NB4 (cell line): ENCODE measurements at regions not wholly inside any gene's neighbourhood (a gene's known extent, or its start where the extent isn't known, plus 50 kb on each side); places are given as distances from the start of the nearest gene placed in this dataset.

Experiments
- DNase-seq: peaks from one replicate; pipeline ENCODE4 v3.0.0; 2010; ENCODE audit warnings: low read depth
- H3K4me3 ChIP-seq: one replicate; pipeline ENCODE4 v1.5.1; 2011; ENCODE audit warnings: mild to moderate bottlenecking, low read depth, low read length, moderate library complexity
- MYC ChIP-seq: IDR thresholded peaks from 2 replicates; pipeline ENCODE4 v1.6.1; 2011; ENCODE audit warnings: low read depth, low read length
- POLR2A ChIP-seq: IDR thresholded peaks from 2 replicates; pipeline ENCODE4 v1.6.1; 2011; ENCODE audit warnings: mild to moderate bottlenecking; ENCODE audit not compliant: insufficient read length; ENCODE audit errors: extremely low read depth
- TF ChIP-seq, protein P1 (sequence below): IDR thresholded peaks from 2 replicates; pipeline ENCODE4 v1.6.1; 2011; ENCODE audit warnings: low read depth, low read length
- TF ChIP-seq, protein P2 (sequence below): IDR thresholded peaks from one replicate; pipeline ENCODE4 v1.5.1; 2012; ENCODE audit warnings: low read depth, low read length

DNA sequence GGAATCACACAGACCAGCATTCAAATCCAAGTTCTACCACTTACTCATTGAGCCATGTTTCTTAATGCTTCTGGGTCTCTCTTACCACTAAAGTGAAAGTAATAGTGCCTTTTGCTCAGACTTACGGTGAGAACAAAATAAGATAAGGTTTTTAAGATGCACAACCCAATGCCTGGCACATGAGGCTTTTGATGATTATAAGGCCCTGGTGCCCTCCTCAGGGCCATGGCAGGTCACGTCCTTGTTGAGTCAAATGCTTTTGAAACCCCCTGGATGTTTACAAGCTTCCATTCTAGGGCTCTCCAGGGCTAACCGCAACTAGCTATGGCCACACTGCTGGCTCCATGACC, 76.0 kb downstream of the TENT5C start:
- TF ChIP-seq, protein P1, sequence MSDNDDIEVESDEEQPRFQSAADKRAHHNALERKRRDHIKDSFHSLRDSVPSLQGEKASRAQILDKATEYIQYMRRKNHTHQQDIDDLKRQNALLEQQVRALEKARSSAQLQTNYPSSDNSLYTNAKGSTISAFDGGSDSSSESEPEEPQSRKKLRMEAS = no peak
- TF ChIP-seq, protein P2, sequence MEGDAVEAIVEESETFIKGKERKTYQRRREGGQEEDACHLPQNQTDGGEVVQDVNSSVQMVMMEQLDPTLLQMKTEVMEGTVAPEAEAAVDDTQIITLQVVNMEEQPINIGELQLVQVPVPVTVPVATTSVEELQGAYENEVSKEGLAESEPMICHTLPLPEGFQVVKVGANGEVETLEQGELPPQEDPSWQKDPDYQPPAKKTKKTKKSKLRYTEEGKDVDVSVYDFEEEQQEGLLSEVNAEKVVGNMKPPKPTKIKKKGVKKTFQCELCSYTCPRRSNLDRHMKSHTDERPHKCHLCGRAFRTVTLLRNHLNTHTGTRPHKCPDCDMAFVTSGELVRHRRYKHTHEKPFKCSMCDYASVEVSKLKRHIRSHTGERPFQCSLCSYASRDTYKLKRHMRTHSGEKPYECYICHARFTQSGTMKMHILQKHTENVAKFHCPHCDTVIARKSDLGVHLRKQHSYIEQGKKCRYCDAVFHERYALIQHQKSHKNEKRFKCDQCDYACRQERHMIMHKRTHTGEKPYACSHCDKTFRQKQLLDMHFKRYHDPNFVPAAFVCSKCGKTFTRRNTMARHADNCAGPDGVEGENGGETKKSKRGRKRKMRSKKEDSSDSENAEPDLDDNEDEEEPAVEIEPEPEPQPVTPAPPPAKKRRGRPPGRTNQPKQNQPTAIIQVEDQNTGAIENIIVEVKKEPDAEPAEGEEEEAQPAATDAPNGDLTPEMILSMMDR = no peak
- TF ChIP-seq MYC (no peak), POLR2A (no peak)
- no peak for DNase-seq
- H3K4me3 ChIP-seq = no peak overlapping the region

DNA sequence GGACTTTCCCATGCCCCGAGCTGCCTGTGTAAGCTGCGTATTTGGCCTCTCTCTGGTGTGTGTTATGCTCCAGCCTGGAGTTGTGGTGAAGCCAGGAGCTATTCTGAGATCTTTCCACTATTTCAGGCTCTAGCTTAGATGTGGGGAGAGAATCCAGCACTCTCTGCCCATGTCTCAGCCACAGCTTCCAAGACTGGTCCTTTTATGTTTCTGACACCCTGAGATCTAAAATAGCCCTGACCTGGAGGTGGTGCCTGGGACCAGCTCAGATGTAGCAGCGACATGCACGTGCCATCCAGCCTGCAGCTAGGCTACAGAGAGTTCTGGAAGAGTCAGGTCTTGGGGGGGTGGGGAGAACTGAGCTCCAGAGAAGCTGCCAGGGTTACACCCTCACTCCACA, 76.5 kb downstream of the TENT5C start:
- no peak for DNase-seq
- TF ChIP-seq, protein P1 = no peak
- no peak for TF ChIP-seq POLR2A
- TF ChIP-seq, protein P2 = no peak
- no peak for TF ChIP-seq MYC
- H3K4me3 ChIP-seq = no peak overlapping the region

DNA sequence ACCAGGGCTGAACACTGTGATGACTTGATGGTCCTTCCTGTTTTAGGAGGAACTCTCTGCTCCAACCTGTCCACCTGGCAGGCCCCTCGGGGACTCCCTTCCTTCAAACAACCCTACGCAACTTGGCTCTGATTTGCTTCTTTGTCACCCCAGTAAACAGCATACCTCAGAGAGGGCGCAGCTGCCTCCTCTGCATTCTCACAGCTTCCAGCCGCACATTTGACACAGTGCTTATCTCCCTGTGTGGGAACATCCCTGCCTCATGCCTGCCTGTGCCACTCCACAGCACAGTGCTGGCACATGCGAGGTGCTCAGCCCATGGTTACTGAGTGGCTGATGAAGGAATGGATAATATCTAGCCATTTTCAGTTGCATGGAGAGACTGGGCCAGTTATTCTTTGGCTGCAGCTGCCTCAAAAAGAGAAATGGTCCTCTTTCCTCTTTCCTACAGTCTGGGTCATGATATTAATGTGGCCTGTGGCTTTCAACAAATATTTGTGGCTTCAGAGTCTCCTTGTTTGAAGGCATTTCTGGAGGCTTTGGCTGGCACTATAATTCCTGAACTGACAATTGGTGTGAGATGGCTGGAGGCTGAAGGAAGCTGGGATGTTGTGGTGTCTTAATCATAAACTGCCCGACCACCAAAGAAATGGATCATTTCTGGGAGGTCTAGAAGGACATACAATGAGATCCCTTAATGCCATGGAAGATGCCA, 77.9 kb downstream of the TENT5C start:
- H3K4me3 ChIP-seq = no peak overlapping the region
- no peak for DNase-seq

DNA sequence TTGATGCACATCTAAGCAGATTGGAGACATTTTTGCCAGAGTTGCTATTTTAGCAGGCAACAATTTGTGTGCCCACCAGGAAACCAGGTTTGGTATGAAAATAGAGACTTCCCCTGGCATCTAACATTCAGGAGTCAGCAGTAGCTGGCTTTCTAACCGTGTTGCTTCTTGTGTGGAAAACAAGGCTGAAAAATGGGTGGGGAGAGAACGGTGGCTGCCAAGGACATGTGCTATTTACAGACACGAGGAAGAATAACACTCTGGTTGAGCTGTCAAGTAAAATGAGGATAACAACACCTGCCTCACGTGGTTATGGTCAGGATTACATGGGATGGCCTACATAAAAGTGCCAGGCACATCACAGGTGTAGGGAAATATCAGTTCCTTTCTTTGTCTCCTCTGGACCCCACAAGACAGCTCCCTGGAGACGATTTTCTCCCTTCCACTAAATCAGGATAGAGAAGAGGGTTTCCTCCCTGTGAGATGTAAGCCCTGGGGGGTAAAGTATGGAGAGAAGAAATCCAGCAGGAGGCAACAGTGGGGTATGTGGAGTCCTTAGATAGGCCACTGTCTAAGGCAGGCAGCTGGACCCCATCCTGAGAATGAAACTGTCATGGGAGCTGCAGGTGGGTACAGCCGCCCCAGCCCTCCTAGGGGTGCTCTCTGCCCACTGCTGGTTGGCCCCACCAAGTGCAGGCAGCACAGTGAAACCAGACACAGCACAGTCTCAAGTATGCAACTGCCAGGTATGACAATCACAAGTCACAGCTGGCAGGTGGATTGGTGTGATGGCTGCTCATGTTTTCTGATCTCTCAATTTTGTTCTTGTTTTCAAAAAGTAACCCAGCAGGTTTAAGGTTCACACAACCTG, 80.3 kb downstream of the TENT5C start:
- DNase-seq = no peak
- TF ChIP-seq, protein P2 = no peak
- no peak for TF ChIP-seq POLR2A
- TF ChIP-seq MYC = no peak
- TF ChIP-seq, protein P1 = no peak
- no peak overlapping the region for H3K4me3 ChIP-seq

More for the DNA sequence above, 77.9 kb downstream of the TENT5C start:
- TF ChIP-seq, protein P1 = no peak
- TF ChIP-seq POLR2A (no peak), MYC (no peak)
- TF ChIP-seq, protein P2 = no peak

DNA sequence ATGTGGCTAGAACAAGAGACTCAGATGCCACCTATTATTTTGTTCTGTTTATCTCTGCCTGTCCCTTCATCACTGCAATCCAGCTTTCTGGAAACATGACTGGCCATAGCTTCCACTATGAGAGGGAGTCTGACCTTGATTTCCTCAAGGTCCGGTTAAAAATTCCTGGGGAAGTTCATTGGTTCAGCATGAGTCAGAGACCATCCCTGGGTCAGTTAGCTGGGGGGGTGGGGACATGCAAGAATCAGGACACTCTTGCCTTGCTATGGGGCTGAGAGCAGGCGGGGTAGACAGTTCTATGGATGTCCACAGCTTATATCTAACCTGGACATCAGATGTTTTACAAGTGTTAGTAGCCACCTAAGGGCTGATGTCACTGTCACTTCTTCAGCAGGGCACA, 81.1 kb downstream of the TENT5C start:
- TF ChIP-seq, protein P2 = no peak
- no peak for TF ChIP-seq POLR2A
- no peak for TF ChIP-seq MYC
- TF ChIP-seq, protein P1 = no peak
- no peak for DNase-seq
- no peak overlapping the region for H3K4me3 ChIP-seq
